Keratinocyte (primary cell): ENCODE measurements at regions not wholly inside any gene's neighbourhood (a gene's known extent, or its start where the extent isn't known, plus 50 kb on each side); places are given as distances from the start of the nearest gene placed in this dataset.

Experiments used
- DNase-seq: peaks from one replicate; pipeline ENCODE4 v3.0.0-alpha.2; 2011; ENCODE audit warnings: low read depth, missing footprints, low spot score
- FAIRE-seq: peaks from 2 replicates; lab custom pipeline; 2011; peaks lifted over from hg19 to GRCh38; lab: Jason Lieb, UNC
- H2AFZ ChIP-seq: 2 replicates; pipeline ENCODE4 v1.6.0; 2012; ENCODE audit warnings: low read length, control low read depth, inconsistent platforms; ENCODE audit not compliant: control insufficient read depth
- H3K27ac ChIP-seq: 2 replicates; pipeline ENCODE4 v1.5.1; 2011; ENCODE audit warnings: low read length; ENCODE audit not compliant: control insufficient read depth, insufficient read depth
- H3K27me3 ChIP-seq: 3 replicates; pipeline ENCODE4 v1.6.0; 2011; ENCODE audit warnings: low read length; ENCODE audit not compliant: control insufficient read depth, insufficient read depth; ENCODE audit errors: extremely low read depth
- H3K36me3 ChIP-seq, 2 experiments: 2 replicates in 1 of 2; 3 replicates in 1 of 2; pipeline ENCODE4 v1.5.1; 2011; ENCODE audit warnings: low read length in 2 of 2, mild to moderate bottlenecking in 1 of 2; ENCODE audit not compliant: control insufficient read depth in 2 of 2, insufficient read depth in 2 of 2; ENCODE audit errors: extremely low read depth in 1 of 2
- H3K4me1 ChIP-seq: 3 replicates; pipeline ENCODE4 v1.5.1; 2011; ENCODE audit warnings: low read length; ENCODE audit not compliant: control insufficient read depth, insufficient read depth; ENCODE audit errors: extremely low read depth
- H3K4me2 ChIP-seq: 3 replicates; pipeline ENCODE4 v1.6.0; 2011; ENCODE audit warnings: low read depth, low read length; ENCODE audit not compliant: control insufficient read depth, insufficient read depth; ENCODE audit errors: extremely low read depth
- H3K4me3 ChIP-seq, 3 experiments: fragments of 200-600 bp in 1 of 3; sonication (generic) in 1 of 3; 2 replicates in 2 of 3; 3 replicates in 1 of 3; pipeline ENCODE4 v1.5.1; 2011 to 2016; ENCODE audit warnings: low read length in 3 of 3, mild to moderate bottlenecking in 3 of 3, control low read depth in 2 of 3, inconsistent platforms in 1 of 3, low read depth in 1 of 3, mixed read lengths in 1 of 3, mixed run types in 1 of 3, moderate library complexity in 1 of 3; ENCODE audit not compliant: control insufficient read depth in 2 of 3, insufficient read depth in 2 of 3; ENCODE audit errors: extremely low read depth in 1 of 3
- H3K79me2 ChIP-seq: 2 replicates; pipeline ENCODE4 v1.6.0; 2012; ENCODE audit warnings: low read length; ENCODE audit not compliant: control insufficient read depth, insufficient read depth
- H3K9ac ChIP-seq: 3 replicates; pipeline ENCODE4 v1.6.0; 2011; ENCODE audit warnings: low read length; ENCODE audit not compliant: control insufficient read depth, insufficient read depth; ENCODE audit errors: extremely low read depth
- H3K9me1 ChIP-seq: 3 replicates; pipeline ENCODE4 v1.6.0; 2011; ENCODE audit warnings: low read length; ENCODE audit not compliant: control insufficient read depth, insufficient read depth; ENCODE audit errors: extremely low read depth
- H3K9me3 ChIP-seq: 2 replicates; pipeline ENCODE4 v1.5.1; 2012; ENCODE audit warnings: low read depth, low read length; ENCODE audit not compliant: control insufficient read depth
- H4K20me1 ChIP-seq: 3 replicates; pipeline ENCODE4 v1.6.0; 2011; ENCODE audit warnings: low read length; ENCODE audit not compliant: control insufficient read depth, insufficient read depth; ENCODE audit errors: extremely low read depth
- CTCF ChIP-seq, 3 experiments: IDR thresholded peaks in 1 of 3; conservative IDR thresholded peaks in 1 of 3; optimal IDR thresholded peaks in 1 of 3; 2 replicates in 2 of 3; 3 replicates in 1 of 3; pipeline versions ENCODE3 to v1.5.1; 2011; ENCODE audit warnings: low read length in 3 of 3, mild to moderate bottlenecking in 3 of 3, moderate library complexity in 2 of 3, control low read depth in 1 of 3, inconsistent platforms in 1 of 3; ENCODE audit not compliant: insufficient read depth in 2 of 3; ENCODE audit errors: extremely low read depth in 1 of 3
- EZH2 ChIP-seq: IDR thresholded peaks from one replicate; pipeline ENCODE4 v1.6.1; 2012; ENCODE audit warnings: inconsistent platforms, mild to moderate bottlenecking, low read length, moderate library complexity
- dilution Hi-C: fragments of 300-500 bp; cut with MboI; formaldehyde crosslinking; loops from one replicate; pipeline ENCODE4 v1.7.0; 2020; ENCODE audit warnings: low sequenced_read_pairs; ENCODE audit not compliant: extremely low pct_ligation_motif_present

DNA sequence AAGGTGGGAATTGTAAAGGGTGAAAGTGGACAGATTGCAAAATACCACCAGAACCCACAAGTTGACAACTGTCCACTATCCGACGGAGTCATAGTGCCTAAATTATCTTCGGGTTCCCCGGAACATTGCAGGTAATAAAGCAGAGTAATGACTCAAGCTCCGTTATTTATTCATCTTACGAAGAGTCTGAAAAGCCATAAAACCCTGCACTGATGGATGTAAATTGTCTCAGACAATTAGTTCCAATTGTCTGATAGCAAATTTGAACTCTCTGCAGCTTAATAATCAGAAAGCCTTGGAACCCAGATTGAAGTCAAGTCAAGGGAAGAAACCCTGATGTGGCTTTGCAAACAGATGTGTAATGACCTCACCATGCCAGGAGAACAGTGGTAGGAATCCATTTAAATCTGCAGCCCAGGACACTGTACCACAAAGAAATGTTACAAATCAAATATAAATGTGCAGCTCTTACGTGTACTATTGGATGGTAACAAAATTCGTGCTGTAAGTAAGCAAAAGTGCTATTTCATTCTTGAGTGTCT, 437.3 kb upstream of the SOX11 start:
- Histone ChIP-seq H2AFZ (no peak overlapping the region), H3K27ac (no peak overlapping the region), H4K20me1 (no peaks in the 10 kb centered on the region), H3K79me2 (no peaks in the 10 kb centered on the region), H3K27me3 (no peaks in the 10 kb centered on the region), H3K36me3 (no peaks in the 10 kb centered on the region), H3K9me1 (no peaks in the 10 kb centered on the region), H3K4me3 (no peak overlapping the region), H3K9me3 (no peaks in the 10 kb centered on the region), H3K9ac (no peak overlapping the region), H3K4me2 (no peak overlapping the region), H3K4me1 (no peaks in the 10 kb centered on the region)
- no peak for FAIRE-seq
- DNase-seq, result no peak
- dilution Hi-C loops, result no loop called here
- TF ChIP-seq CTCF (optimal IDR thresholded peaks at IDR 0.05 in 1 of 3, IDR thresholded peaks at IDR 0.05 in 1 of 3, conservative IDR thresholded peaks at IDR 0.05 in 1 of 3; ENCODE audit: extremely low read depth in 1 of 3, insufficient read depth in 2 of 3, low read length in 3 of 3), result no peak
- TF ChIP-seq EZH2, result no peak

DNA sequence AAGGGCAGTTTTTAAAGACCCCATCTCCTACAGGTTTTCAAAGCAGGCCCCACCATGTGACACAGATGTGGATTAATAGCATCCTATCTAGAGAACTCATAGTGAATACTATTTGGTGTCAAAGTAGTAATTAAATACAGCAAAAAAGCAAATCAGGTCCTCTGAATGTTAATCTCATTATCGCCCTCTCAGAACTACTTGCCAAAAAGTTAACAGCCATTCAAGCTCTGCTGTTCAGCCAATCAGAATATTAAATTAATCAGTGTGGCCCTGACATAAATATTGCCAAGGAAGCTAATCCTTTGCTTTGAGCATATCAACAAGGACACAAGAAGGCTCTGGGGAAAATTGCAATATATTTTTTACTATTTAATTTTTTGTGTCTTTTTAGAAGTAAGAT, 428.9 kb upstream of the SOX11 start:
- no peak overlapping the region for H2AFZ ChIP-seq
- DNase-seq (no peak), FAIRE-seq (no peak)
- peaks cover 1% of the 10 kb centered on the region for H3K9me3 ChIP-seq
- H3K79me2 ChIP-seq, result no peaks in the 10 kb centered on the region
- dilution Hi-C loops, result no loop called here
- no peak overlapping the region for H3K9ac ChIP-seq
- no peak for TF ChIP-seq CTCF (optimal IDR thresholded peaks at IDR 0.05 in 1 of 3, IDR thresholded peaks at IDR 0.05 in 1 of 3, conservative IDR thresholded peaks at IDR 0.05 in 1 of 3; ENCODE audit: extremely low read depth in 1 of 3, insufficient read depth in 2 of 3, low read length in 3 of 3)
- no peak for TF ChIP-seq EZH2
- no peaks in the 10 kb centered on the region for H3K4me1 ChIP-seq
- H3K9me1 ChIP-seq, result no peaks in the 10 kb centered on the region
- H3K36me3 ChIP-seq, result no peaks in the 10 kb centered on the region
- no peaks in the 10 kb centered on the region for H4K20me1 ChIP-seq
- no peaks in the 10 kb centered on the region for H3K27me3 ChIP-seq
- no peak overlapping the region for H3K27ac ChIP-seq
- no peak overlapping the region for H3K4me2 ChIP-seq
- H3K4me3 ChIP-seq, result no peak overlapping the region
